Suprapubic skin (tissue), 4 donors: ENCODE measurements at regions not wholly inside any gene's neighbourhood (a gene's known extent, or its start where the extent isn't known, plus 50 kb on each side); places are given as distances from the start of the nearest gene placed in this dataset.

ENCODE experiments used
- EP300 ChIP-seq: sonication (generic); formaldehyde crosslinking; IDR thresholded peaks from one replicate; pipeline ENCODE4 v1.6.1; 2017; ENCODE audit warnings: antibody characterized with exemption
- POLR2AphosphoS5 ChIP-seq, 3 donors: sonication (generic); formaldehyde crosslinking; IDR thresholded peaks; one replicate each; pipeline ENCODE4 v1.6.1; 2017; ENCODE audit warnings: antibody characterized with exemption in 3 of 3
- TF ChIP-seq, protein P1 (sequence below), 2 donors: fragments of 200-600 bp in 1 of 2; fragments of 450-650 bp in 1 of 2; sonication (generic) in 1 of 2; IDR thresholded peaks; one replicate each; pipeline ENCODE4 v1.5.1; 2016 to 2019; ENCODE audit warnings: antibody characterized with exemption in 2 of 2, mild to moderate bottlenecking in 1 of 2, moderate library complexity in 1 of 2

GRCh38 chr4:31327031-31327430 is 606.9 kb downstream of the PCDH7 start:
- TF ChIP-seq, protein P1, sequence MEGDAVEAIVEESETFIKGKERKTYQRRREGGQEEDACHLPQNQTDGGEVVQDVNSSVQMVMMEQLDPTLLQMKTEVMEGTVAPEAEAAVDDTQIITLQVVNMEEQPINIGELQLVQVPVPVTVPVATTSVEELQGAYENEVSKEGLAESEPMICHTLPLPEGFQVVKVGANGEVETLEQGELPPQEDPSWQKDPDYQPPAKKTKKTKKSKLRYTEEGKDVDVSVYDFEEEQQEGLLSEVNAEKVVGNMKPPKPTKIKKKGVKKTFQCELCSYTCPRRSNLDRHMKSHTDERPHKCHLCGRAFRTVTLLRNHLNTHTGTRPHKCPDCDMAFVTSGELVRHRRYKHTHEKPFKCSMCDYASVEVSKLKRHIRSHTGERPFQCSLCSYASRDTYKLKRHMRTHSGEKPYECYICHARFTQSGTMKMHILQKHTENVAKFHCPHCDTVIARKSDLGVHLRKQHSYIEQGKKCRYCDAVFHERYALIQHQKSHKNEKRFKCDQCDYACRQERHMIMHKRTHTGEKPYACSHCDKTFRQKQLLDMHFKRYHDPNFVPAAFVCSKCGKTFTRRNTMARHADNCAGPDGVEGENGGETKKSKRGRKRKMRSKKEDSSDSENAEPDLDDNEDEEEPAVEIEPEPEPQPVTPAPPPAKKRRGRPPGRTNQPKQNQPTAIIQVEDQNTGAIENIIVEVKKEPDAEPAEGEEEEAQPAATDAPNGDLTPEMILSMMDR (IDR thresholded peaks at IDR 0.05), result no peak
- TF ChIP-seq EP300 (no peak), POLR2AphosphoS5 (IDR thresholded peaks at IDR 0.05) (no peak)
